ENCODE measurements at regions not wholly inside any gene's neighbourhood (a gene's known extent, or its start where the extent isn't known, plus 50 kb on each side); places are given as distances from the start of the nearest gene placed in this dataset.

DNA sequence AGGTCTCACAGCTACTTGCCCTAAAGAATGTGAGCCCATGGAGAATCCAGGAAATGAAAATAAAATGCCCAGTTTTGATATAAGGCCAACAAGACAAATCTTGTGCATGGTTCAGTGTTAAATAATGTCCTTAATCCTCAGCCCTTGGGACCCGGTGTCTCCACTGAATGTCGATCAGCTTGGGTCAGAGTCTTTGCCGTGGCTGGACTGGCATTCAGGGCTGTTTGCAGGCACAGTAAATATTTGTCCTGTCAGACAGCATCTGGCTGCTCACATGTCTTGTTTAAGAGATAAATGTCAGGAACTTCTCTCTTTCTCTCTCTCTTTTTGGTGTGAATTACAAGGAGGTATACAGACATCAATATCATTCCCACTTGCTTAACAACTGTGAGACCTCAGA is 452.5 kb downstream of the FUT8 start:
- TF ChIP-seq, protein P1, sequence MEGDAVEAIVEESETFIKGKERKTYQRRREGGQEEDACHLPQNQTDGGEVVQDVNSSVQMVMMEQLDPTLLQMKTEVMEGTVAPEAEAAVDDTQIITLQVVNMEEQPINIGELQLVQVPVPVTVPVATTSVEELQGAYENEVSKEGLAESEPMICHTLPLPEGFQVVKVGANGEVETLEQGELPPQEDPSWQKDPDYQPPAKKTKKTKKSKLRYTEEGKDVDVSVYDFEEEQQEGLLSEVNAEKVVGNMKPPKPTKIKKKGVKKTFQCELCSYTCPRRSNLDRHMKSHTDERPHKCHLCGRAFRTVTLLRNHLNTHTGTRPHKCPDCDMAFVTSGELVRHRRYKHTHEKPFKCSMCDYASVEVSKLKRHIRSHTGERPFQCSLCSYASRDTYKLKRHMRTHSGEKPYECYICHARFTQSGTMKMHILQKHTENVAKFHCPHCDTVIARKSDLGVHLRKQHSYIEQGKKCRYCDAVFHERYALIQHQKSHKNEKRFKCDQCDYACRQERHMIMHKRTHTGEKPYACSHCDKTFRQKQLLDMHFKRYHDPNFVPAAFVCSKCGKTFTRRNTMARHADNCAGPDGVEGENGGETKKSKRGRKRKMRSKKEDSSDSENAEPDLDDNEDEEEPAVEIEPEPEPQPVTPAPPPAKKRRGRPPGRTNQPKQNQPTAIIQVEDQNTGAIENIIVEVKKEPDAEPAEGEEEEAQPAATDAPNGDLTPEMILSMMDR (IDR thresholded peaks at IDR 0.05): no peak
- TF ChIP-seq POLR2A (IDR thresholded peaks at IDR 0.05): no peak

Measured in body of pancreas (tissue), 4 donors.